Esophagus squamous epithelium (tissue), 5 donors: ENCODE measurements at regions not wholly inside any gene's neighbourhood (a gene's known extent, or its start where the extent isn't known, plus 50 kb on each side); places are given as distances from the start of the nearest gene placed in this dataset.
"Not testable (repeated sequence)": the region's sequence is repeated elsewhere in the genome, so short reads cannot be mapped to it uniquely, and the experiment has no call there.

Experiments
- DNase-seq: peaks from one replicate; lab custom pipeline; 2025; lab: John Stamatoyannopoulos, UW
- H3K27ac ChIP-seq, 4 donors: fragments of 200-600 bp; sonication (generic); one replicate each; pipeline ENCODE4 v1.5.1; 2016 to 2019; ENCODE audit warnings: mild to moderate bottlenecking in 1 of 4
- H3K27me3 ChIP-seq, 4 donors: fragments of 200-600 bp; sonication (generic); 1 replicate in 3 of 4; 2 replicates in 1 of 4; pipeline versions ENCODE4 v1.5.1 to v1.6.0; 2017 to 2021; ENCODE audit warnings: antibody characterized with exemption in 1 of 4
- H3K36me3 ChIP-seq, 3 donors: fragments of 200-600 bp; sonication (generic); one replicate each; pipeline ENCODE4 v1.5.1; 2016 to 2019
- H3K4me1 ChIP-seq, 3 donors: fragments of 200-600 bp; sonication (generic); one replicate each; pipeline ENCODE4 v1.5.1; 2017 to 2019
- H3K4me3 ChIP-seq, 4 donors: fragments of 200-600 bp; sonication (generic); 1 replicate in 3 of 4; 2 replicates in 1 of 4; pipeline ENCODE4 v1.5.1; 2016 to 2019; ENCODE audit warnings: mild to moderate bottlenecking in 2 of 4, moderate library complexity in 1 of 4
- H3K9me3 ChIP-seq, 3 donors: fragments of 200-600 bp; sonication (generic); one replicate each; pipeline ENCODE4 v1.5.1; 2016 to 2019
- CTCF ChIP-seq, 6 experiments: fragments of 450-650 bp in 4 of 6; fragments of 200-600 bp in 2 of 6; sonication (generic) in 2 of 6; IDR thresholded peaks; one replicate each; pipeline ENCODE4 v1.5.1; 2016 to 2019; ENCODE audit warnings: antibody characterized with exemption in 6 of 6, mild to moderate bottlenecking in 4 of 6, moderate library complexity in 4 of 6
- POLR2A ChIP-seq, 4 donors: fragments of 450-650 bp; IDR thresholded peaks; one replicate each; pipeline ENCODE4 v1.6.1; 2017; ENCODE audit warnings: antibody characterized with exemption in 4 of 4, mild to moderate bottlenecking in 4 of 4, moderate library complexity in 3 of 4
- WGBS, 2 donors: methylation state at CpG; one replicate each; pipeline ENCODE4 v1.1.5; 2018; 5-methylcytosine and 5-hydroxymethylcytosine counted together
- intact Hi-C: fragments of 100-400 bp; cut with DNase I; formaldehyde crosslinking; loops from one replicate; pipeline ENCODE4 v1.15.0; 2022
- donor health status: DM: yes; HTN: yes; CAD: no.

GRCh38 chr2:134002391-134002790 lies 251.5 kb upstream of the MGAT5 start:
- WGBS, 2 donors = 82 to 100% methylated on average over 1 of the region's 1 CpG
- TF ChIP-seq CTCF (IDR thresholded peaks at IDR 0.05) (no peak), POLR2A (IDR thresholded peaks at IDR 0.05) (no peak)
- H3K27me3 ChIP-seq = peaks cover 0 to 10% (median 0%) of the 10 kb centered on the region in 4 donors
- H3K4me3 ChIP-seq = no peak overlapping the region
- DNase-seq = no peak
- no peak overlapping the region for H3K27ac ChIP-seq
- H3K4me1 ChIP-seq = no peaks in the 10 kb centered on the region
- intact Hi-C loops = no loop called here
- H3K36me3 ChIP-seq = no peaks in the 10 kb centered on the region
- H3K9me3 ChIP-seq = no peaks in the 10 kb centered on the region

- Histone ChIP-seq H3K36me3 (no peaks in the 10 kb centered on the region), H3K27me3 (peaks cover 0 to 15% (median 0%) of the 10 kb centered on the region in 4 donors), H3K27ac (no peak overlapping the region), H3K4me1 (no peaks in the 10 kb centered on the region), H3K4me3 (no peak overlapping the region), H3K9me3 (no peaks in the 10 kb centered on the region)
- intact Hi-C loops = no loop called here
- TF ChIP-seq CTCF (IDR thresholded peaks at IDR 0.05) (no peak), POLR2A (IDR thresholded peaks at IDR 0.05) (no peak)
- no peak for DNase-seq
- WGBS, 2 donors = 0 to 75% methylated on average over 1 of the region's 1 CpG
Measured at GRCh38 chr2:134002921-134003320, 251.0 kb upstream of the MGAT5 start.

- intact Hi-C loops = no loop called here
- DNase-seq = no peak
- Histone ChIP-seq H3K27ac (no peak overlapping the region), H3K27me3 (peaks cover 0 to 10% (median 0%) of the 10 kb centered on the region in 4 donors), H3K4me1 (no peaks in the 10 kb centered on the region), H3K4me3 (no peak overlapping the region), H3K9me3 (no peaks in the 10 kb centered on the region), H3K36me3 (no peaks in the 10 kb centered on the region)
- WGBS, 2 donors = 93 to 96% methylated on average over 1 of the region's 1 CpG
- TF ChIP-seq POLR2A (IDR thresholded peaks at IDR 0.05) = no peak
Measured at GRCh38 chr2:134004467-134004866, 249.4 kb upstream of the MGAT5 start.

- H3K9me3 ChIP-seq = no peaks in the 10 kb centered on the region
- no peak for DNase-seq
- H3K4me1 ChIP-seq = no peaks in the 10 kb centered on the region
- TF ChIP-seq POLR2A (IDR thresholded peaks at IDR 0.05) (no peak), CTCF (IDR thresholded peaks at IDR 0.05) (no peak)
- WGBS, 2 donors = 19 to 39% methylated on average over 1 of the region's 1 CpG
- peaks cover 0 to 7% (median 0%) of the 10 kb centered on the region in 4 donors for H3K27me3 ChIP-seq
- no peak overlapping the region for H3K4me3 ChIP-seq
- no peak overlapping the region for H3K27ac ChIP-seq
- H3K36me3 ChIP-seq = no peaks in the 10 kb centered on the region
- intact Hi-C loops = no loop called here
Measured at GRCh38 chr2:134008837-134009236, 245.0 kb upstream of the MGAT5 start.

- H3K27me3 ChIP-seq = peaks cover 0 to 7% (median 0%) of the 10 kb centered on the region in 4 donors
- H3K9me3 ChIP-seq = no peaks in the 10 kb centered on the region
- H3K4me1 ChIP-seq = no peaks in the 10 kb centered on the region
- H3K27ac ChIP-seq = no peak overlapping the region
- 87 to 90% methylated on average over 5 of the region's 8 CpGs for WGBS, 2 donors
- no peak overlapping the region for H3K4me3 ChIP-seq
- H3K36me3 ChIP-seq = no peaks in the 10 kb centered on the region
- intact Hi-C loops = no loop called here
- TF ChIP-seq POLR2A (IDR thresholded peaks at IDR 0.05) (no peak), CTCF (IDR thresholded peaks at IDR 0.05) (no peak)
- no peak for DNase-seq
Measured at GRCh38 chr2:134009440-134009839, 244.4 kb upstream of the MGAT5 start.

GRCh38 chr2:134009906-134010305 lies 244.0 kb upstream of the MGAT5 start:
- 29 to 40% methylated on average over 1 of the region's 17 CpGs for WGBS, 2 donors
- intact Hi-C loops, H3K27ac ChIP-seq, H3K36me3 ChIP-seq, H3K4me3 ChIP-seq, H3K4me1 ChIP-seq, H3K27me3 ChIP-seq, DNase-seq, H3K9me3 ChIP-seq: not testable (repeated sequence)
